GM21576 (cell line): ENCODE measurements at regions not wholly inside any gene's neighbourhood (a gene's known extent, or its start where the extent isn't known, plus 50 kb on each side); places are given as distances from the start of the nearest gene placed in this dataset.
"Not testable (repeated sequence)": the region's sequence is repeated elsewhere in the genome, so short reads cannot be mapped to it uniquely, and the experiment has no call there.

Experiments
- ATAC-seq: cut with Tn5 transposase; IDR thresholded peaks from one replicate; pipeline ENCODE4 v1.9.1; 2021; ENCODE audit warnings: mild to moderate bottlenecking, moderate library complexity; ENCODE audit not compliant: unreplicated experiment

DNA sequence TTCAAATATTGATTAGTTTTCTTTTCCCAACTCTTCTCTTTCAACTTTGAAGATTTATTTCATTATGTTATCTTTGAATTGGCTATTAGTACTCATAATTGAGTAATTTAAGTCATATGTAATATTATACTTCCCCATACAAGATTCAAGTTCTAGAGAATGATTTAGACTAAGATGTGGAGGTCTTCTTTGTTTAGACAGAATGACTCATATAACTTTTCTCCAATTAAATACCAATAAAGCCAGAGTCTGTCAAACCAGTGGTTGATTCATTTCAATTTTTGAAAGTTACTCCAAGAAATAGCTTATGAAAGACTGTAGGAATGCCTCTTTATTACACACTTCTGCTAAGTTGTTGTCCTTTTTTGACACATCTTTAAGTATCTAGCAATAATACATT, 115.8 kb upstream of the SLC35F3 start:
- no peak for ATAC-seq

DNA sequence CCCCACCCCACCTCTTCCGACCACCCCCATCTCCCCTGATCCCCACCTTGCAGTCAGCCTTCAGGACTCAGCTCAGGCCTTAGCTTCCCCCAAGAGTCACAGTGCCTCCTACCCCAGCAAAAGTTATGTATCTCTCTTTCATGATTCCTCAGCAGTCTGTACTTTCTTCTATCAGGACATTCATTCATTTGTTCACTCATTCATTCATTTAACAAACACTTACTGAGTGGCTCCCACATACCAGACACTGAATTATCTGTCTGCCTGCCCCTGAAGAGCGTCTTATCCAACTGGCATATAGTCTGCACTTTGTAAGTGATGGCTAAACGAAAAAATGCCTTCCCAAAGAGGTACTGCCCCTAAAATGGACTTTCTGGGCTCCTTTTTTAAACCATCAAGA, 114.4 kb upstream of the SLC35F3 start:
- ATAC-seq: no peak

DNA sequence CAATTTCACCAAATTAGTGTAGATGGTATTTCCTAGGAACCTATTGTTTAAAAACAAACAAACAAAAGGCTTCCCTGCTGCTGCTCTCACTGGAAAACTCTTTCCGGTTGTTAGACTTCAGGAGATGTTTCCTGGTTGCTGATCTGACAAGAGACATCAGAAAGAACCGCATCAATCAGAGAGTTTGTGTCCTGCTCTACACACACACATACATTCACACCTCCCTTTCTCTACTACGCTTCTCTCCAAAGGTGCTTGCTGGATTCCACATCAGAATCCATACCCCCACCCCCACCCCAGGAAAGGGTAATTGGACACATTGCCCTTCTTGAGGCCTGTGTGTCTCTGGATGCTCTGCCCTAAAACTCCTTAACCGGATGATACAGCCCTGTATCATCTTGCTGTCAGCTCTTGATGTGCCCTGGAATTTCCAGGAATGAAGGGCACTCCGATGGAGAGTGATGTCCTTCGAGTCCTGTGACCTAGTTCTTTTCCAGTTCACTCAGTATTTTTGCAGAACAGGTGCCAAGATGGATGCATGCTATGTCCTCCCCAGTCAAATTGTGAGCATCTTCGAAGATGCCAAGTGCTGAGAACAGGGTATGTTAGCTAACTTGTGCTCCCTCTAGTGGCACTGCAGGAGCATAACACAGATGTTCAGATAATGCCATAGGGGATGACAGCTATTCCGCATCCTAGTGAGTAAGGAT, 113.7 kb upstream of the SLC35F3 start:
- peak; percentile 91 for ATAC-seq

DNA sequence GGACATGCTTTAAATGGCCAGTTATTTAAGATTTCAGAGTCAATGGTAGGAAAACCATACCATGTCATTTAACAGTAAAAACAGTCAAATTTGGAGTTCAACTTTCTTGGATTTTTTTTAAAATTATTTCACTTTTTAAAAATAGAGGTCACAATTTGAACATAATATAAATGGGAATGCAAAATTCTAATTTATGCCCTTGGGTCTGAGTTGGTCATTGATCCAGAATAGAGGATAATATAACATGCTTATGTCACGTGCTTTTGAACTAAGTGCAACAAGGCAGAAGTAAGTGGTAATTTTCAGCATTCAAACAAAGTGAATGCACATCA, 113.1 kb upstream of the SLC35F3 start:
- ATAC-seq: no peak

DNA sequence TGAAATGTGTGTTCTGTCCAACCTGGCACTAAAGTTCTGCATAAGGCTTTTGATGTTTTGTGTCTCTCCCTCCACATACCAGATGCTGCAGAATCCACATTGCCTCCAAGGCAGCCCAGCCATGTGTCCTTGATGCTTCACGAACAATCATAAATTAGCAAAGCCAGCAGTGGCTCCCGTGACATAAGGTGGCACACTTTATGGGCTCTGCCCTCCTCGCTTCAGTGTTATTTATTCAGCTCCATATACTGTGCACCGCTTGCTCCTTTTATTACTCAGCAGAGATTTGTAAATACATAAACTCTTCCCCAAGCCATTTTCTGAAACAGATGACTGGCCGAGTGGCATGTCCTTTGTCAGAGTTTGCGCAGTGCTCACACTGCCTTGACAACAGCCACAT, 112.8 kb upstream of the SLC35F3 start:
- ATAC-seq: no peak

DNA sequence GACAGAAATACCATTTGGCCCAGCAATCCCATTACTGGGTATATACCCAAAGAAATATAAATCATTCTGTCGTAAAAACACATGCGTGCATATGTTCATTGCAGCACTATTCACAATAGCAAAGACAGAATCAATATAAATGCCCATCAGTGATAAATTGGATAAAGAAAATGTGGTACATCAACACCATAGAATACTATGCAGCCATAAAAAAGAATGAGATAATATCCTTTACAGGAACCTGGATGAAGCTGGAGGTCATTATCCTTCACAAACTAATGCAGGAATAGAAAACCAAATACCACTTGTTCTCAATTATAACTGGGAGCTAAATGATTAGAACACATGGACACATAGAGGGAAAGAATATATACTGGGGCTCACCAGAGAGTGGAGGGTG, 109.6 kb upstream of the SLC35F3 start:
- ATAC-seq: no peak

DNA sequence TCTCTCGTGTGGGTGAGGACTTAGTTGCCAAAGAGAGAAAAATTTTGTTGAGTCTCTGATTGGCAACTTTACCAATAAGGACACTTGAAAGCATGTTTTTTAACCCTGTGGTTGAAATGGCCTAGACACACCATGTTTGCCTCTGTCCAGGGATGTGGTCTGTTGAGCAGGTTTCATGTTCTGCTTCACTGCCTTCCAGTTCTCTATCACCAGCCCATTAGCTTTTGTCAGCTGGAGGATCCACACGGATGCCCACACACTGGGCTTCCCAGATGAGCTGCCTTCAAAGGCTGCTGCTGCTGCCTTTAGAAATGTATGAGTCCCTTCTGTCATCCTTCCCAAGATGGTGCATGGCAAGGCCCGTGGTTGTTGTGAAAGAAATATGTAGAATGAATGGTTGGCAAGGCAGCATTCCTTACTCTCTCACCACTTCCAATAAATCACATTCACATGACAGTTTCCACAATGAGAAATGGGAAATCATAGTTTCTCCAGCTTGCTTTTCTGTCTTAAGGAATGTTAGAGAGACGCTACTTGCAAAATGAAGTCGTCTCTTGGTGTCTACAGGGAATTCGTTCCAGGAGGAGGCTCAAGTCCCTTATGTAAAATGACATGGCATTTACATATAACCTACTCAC, 108.2 kb upstream of the SLC35F3 start:
- no peak for ATAC-seq

DNA sequence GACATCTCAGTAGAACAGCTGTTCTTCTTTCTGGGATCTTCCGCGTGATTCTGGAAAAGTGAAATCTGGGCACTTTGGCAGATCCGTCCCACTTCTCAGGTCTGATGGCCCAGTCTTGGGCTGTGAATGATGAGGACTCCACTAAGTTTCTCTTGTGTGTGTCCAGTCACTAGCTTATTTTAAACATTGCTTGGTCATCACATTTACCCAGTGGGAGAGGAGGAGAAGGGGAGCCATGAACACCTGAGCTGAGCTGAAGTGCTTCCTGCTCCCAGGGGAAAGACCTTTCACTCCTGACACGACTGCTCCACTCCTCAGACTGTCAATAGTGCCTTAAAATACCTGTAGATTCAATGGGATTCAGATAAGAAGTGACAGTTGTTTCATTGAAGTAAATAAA, 101.9 kb upstream of the SLC35F3 start:
- ATAC-seq: no peak

DNA sequence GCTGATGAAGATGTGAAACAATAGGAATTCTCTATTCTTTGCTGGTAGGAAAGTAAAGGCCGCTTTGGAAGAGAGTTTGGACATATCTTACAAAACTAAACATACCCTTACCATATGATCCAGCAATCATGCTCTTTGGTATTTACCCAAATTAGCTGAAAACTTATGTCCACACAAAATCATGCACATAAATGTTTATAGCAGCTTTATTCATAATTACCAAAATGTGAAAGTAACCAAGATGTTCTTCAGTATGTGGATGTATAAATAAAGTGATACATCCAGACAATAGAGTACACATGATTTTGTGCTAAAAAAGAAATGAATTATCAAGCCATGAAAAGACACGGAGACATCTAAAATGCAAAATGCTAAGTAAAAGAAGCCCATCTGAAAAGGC, 98.7 kb upstream of the SLC35F3 start:
- ATAC-seq: no peak

DNA sequence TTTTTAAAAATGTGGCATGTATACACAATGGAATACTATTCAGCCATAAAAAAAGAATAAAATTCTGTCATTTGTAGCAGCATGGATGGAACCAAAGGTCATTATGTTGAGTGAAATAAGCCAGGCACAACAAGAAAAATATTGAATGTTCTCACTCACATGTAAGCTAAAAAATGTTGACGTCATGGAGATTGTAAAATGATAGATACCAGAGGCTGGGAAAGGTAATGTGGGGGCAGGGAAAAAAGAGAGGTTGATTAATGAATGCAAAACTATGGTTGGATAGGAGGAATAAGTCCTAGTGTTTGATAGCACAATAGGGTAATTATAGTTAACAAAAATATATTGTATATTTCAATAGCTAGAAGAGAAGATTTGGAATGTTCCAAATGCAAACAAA, 89.1 kb upstream of the SLC35F3 start:
- no peak for ATAC-seq

DNA sequence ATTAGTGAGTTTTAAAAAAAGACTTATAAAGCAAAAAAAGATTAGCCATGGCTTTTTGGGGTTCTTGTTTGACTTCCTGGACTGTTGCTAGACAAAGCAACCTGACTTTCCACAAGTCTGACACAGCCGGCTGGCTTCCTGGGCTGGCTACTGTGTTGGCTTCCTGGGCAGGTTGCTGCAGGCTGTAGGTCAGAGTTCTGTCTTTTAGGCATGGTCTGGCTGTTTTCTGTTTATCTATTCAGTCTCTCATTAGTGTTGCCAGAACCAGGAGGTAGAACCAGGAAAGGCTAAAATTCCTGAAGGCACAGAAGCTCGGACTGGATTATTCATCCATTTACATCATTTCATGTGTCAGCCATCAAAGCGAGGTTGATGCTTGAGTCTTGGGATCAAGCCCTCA, 88.6 kb upstream of the SLC35F3 start:
- ATAC-seq: no peak

DNA sequence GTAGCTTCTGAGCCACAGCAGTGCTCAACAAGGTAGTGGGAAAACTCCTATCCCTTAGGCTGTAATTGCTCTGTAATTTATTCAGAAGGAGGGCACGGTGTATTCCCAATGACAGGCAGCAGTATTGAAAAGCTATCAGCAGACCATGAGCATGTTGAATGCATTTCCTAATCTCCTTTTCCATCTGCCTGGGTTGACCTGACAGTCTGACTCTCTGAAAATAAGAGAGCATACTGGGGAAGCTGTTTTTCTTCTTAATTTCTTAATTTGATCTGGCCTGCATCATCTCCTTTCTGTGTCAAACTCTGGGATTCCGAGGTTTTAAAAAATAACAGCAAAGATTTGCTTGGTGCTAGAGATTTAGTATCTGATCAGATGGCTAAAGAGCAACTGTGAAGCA, 88.1 kb upstream of the SLC35F3 start:
- ATAC-seq: no peak

DNA sequence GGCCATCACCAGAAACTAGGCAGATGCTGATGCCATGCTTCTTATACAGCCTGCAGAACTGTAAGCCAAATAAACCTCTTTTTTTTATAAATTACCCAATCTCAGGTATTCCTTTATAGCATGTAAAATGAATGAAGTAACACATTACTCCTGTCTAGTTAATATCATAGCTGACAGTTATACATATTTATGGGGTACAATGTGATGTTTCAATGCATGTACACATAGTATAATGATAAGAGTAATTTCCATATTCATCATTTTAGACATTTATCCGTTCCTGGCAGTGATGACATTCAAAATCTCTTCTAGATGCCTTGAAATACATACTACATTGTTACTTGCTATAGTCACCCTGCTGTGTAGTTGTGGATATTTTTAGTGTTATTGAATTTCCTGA, 85.4 kb upstream of the SLC35F3 start:
- no peak for ATAC-seq

DNA sequence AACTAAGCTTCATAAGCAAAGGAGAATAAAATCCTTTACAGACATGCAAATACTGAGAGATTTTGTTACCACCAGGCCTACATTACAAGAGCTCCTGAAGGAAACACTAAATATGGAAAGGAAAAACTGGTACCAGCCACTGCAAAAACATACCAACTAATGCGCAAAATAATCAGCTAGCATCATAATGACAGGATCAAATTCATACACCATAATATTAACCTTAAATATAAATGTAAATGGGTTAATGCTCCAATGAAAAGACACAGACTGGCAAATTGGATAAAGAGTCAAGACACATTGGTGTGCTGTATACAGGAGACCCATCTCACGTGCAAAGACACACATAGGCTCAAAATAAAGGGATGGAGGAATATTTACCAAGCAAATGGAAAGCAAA, 80.3 kb upstream of the SLC35F3 start:
- not testable (repeated sequence) for ATAC-seq

DNA sequence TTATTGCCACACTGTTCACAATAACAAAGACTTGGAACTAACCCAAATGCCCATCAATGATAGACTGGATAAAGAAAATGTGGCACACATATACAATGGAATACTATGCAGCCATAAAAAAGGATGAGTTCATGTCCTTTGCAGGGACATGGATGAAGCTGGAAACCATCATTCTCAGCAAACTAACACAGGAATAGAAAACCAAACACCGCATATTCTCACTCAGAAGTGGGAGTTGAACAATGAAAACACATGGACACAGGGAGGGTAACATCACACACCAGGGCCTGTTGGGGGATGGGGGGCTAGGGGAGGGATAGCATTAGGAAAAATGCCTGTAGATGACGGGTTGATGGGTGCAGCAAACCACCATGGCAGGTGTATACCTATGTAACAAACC, 76.5 kb upstream of the SLC35F3 start:
- ATAC-seq: not testable (repeated sequence)

DNA sequence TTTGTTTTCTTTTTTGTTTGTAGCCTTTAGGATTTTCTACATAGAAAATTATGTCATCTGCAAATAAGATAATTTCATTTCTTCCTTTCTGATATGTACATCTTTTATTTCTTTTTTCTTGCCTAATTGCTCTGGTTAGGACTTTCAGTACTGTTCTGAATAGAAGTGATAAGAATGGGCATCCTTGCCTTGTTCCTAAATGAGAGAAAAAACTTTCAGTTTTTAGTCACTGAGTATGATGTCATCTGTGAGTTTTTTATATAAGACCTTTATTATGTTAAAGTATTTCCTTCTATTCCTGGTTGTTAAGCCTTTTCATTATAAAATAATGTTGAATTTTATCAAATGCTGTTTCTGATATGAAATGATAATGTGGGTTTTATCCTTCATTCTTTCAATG, 76.0 kb upstream of the SLC35F3 start:
- no peak for ATAC-seq

DNA sequence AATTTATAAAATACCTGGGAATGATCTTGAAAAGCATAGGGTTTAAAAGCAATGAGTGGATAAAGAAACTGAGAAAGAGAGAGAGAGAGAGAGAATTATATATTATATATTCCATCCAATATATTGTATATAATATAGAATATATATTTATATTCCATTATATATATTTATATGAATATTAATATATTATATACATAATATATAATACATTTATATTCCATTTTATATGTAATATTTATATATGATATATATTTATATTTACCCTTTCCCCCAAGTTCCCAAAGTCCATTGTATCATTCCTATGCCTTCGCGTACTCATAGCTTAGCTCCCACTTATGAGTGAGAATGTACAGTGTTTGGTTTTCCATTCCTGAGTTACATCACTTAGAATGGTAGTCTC, 69.9 kb upstream of the SLC35F3 start:
- ATAC-seq: no peak

DNA sequence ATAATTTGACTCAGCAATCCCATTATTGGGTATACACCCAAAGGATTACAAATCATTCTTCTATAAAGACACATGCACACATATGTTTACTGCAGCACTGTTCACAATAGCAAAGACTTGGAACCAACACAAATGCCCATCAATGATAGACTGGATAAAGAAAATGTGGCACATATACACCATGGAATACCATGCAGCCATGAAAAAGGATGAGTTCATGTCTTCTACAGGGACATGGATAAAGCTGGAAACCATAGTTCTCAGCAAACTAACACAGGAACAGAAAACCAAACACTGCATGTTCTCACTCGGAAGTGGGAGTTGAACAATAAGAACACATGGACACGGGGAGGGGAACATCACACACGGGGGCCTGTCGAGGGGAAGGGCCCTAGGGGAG, 66.3 kb upstream of the SLC35F3 start:
- ATAC-seq: not testable (repeated sequence)

DNA sequence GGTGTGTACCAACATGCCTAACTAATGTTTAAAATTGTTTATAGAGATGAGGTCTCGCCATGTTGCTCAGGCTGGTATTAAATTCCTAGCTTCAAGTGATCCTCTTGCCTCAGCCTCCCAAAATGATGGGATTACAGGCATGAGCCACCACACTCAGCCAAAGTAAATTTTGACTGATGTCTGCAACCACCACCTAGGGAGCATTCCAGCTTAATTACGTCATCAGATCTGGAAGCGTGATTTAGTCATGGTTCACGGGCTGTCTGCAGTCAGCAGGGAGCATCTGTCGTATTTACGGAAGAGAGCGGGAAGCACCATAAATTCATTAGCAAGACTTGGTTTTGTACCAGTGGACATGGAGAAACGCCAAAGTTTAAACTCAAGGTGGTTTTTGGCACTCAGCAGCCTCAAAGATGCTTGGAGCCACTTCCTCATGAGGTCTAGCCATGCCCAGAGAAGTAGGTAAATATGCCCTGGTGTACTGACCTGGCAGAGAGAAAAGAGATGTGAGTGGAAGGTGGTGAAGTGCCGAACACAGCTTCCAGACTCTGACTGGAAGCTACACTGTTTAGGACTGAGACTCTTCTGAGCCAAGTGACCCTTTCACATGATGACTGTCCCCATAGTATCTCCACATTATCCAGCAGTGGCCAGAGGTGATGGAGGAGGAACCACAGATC, 60.8 kb upstream of the SLC35F3 start:
- ATAC-seq: no peak

DNA sequence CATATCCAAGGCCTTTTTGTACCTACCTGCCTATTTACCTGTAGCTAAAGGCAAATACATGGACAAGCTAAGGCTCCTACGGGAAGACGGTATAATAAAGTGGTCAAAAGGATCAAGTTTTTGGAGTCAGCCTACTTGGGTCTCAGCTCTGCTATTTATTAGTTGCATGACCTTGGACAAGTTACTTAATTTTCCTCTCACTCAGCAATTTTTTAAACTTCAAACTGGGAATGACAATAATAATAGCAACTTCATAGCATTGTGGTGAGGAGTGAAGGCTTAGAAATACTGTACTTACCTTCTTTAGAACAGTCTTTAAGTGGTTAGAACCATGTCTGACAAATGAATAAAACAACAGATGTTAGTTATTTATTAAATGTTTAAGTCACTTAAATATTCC, 60.2 kb upstream of the SLC35F3 start:
- no peak for ATAC-seq

DNA sequence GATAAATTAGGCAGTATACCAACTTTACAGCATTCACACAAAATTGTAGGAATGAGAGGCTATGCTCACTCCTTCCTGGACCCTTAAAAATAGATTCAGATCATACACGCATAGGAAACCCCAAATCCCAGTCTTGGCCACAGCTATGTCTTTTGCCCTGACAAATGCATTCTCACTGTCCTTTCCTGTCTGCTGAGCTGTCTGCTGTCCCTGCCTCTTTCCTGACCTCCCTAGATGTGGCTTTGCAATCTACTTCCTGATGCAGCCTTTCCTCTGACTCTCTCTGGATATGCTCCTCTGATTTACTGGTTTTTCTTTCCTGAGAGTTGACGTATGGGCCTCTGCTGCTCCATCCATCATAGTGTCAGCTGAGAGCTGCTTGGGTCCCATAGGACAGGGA, 59.8 kb upstream of the SLC35F3 start:
- ATAC-seq: no peak
